OCI-LY3 (cell line): ENCODE measurements at regions not wholly inside any gene's neighbourhood (a gene's known extent, or its start where the extent isn't known, plus 50 kb on each side); places are given as distances from the start of the nearest gene placed in this dataset.

Source experiments
- H2AFZ ChIP-seq: fragments of 200-600, 300-600 bp; shearing (Covaris generic); 2 replicates; pipeline ENCODE4 v1.6.0; 2014; ENCODE audit warnings: antibody characterized with exemption, low read depth, low read length
- H3K27ac ChIP-seq: fragments of 200-600, 300-600 bp; sonication (generic); 2 replicates; pipeline ENCODE4 v1.5.1; 2014; ENCODE audit warnings: mild to moderate bottlenecking, low read length, moderate library complexity, mixed read lengths
- H3K27me3 ChIP-seq: fragments of 200-600, 300-600 bp; sonication (generic); 2 replicates; pipeline ENCODE4 v1.6.1; 2014; ENCODE audit warnings: low read depth, low read length, mixed read lengths
- H3K36me3 ChIP-seq: fragments of 200-600, 300-600 bp; sonication (generic); replicated peaks from 2 replicates; pipeline ENCODE3; 2014; ENCODE audit warnings: low read depth, low read length, mixed read lengths
- H3K4me1 ChIP-seq: fragments of 300-600, 200-600 bp; sonication (generic); 2 replicates; pipeline ENCODE4 v1.6.1; 2014; ENCODE audit warnings: low read length, mixed read lengths
- H3K4me2 ChIP-seq: fragments of 200-600, 300-600 bp; sonication (generic); 2 replicates; pipeline ENCODE4 v1.6.1; 2014; ENCODE audit warnings: low read length, mixed read lengths
- H3K4me3 ChIP-seq: fragments of 300-600, 200-600 bp; sonication (generic); 2 replicates; pipeline ENCODE4 v1.5.1; 2014; ENCODE audit warnings: antibody characterized with exemption, mild to moderate bottlenecking, low read length, moderate library complexity
- H3K79me2 ChIP-seq: fragments of 300-600, 200-600 bp; shearing (Covaris generic); 2 replicates; pipeline ENCODE4 v1.6.1; 2014; ENCODE audit warnings: mild to moderate bottlenecking, low read length, mixed read lengths
- H3K9ac ChIP-seq: fragments of 300-600, 200-600 bp; shearing (Covaris generic); 2 replicates; pipeline ENCODE4 v1.6.0; 2014; ENCODE audit warnings: mild to moderate bottlenecking, low read length, moderate library complexity
- H3K9me3 ChIP-seq: fragments of 200-600, 300-600 bp; shearing (Covaris generic); 2 replicates; pipeline ENCODE4 v1.6.1; 2014; ENCODE audit warnings: low read length, mixed read lengths; ENCODE audit not compliant: insufficient read depth
- H4K20me1 ChIP-seq: fragments of 200-600, 300-600 bp; sonication (generic); 2 replicates; pipeline ENCODE4 v1.6.1; 2016; ENCODE audit warnings: low read length, mixed read lengths; ENCODE audit not compliant: insufficient read depth
- CTCF ChIP-seq: fragments of 200-600, 300-600 bp; sonication (generic); IDR thresholded peaks from 2 replicates; pipeline ENCODE4 v1.5.1; 2014; ENCODE audit warnings: antibody characterized with exemption, low read length, low read depth
- EZH2phosphoT487 ChIP-seq: fragments of 200-600 bp; shearing (Covaris generic); IDR thresholded peaks from 2 replicates; pipeline ENCODE4 v1.6.1; 2018; ENCODE audit warnings: antibody characterized with exemption, mixed run types, low read depth

DNA sequence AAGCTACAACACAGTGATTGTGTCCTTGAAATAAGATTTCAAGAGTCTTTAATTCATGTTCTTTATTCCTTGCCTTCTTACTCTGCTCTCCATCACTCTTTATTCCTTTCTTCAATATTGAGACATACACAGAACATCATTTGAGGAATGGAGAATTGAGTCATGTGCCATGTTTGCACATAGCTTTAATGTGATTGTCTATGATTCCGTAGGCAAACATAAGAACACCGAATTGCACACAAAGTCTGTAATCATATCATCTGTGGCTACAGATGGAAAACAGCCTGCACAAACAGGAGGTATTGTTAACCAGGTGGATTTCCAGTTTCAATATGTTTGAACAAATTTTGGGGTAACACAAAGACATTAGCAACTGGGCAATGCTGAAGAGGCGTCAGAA lies 571.6 kb upstream of the GJE1 start:
- Histone ChIP-seq H2AFZ (no peak overlapping the region), H4K20me1 (no peaks in the 10 kb centered on the region), H3K4me2 (no peak overlapping the region), H3K27me3 (no peaks in the 10 kb centered on the region), H3K4me3 (no peak overlapping the region), H3K9ac (no peak overlapping the region), H3K4me1 (0 out of 2 replicates have a peak, but pooled peaks cover 4% of the 10 kb centered on the region), H3K9me3 (no peaks in the 10 kb centered on the region), H3K79me2 (no peaks in the 10 kb centered on the region), H3K36me3 (no peaks in the 10 kb centered on the region), H3K27ac (no peak overlapping the region)
- TF ChIP-seq EZH2phosphoT487, result no peak
- TF ChIP-seq CTCF, result no peak

- no peaks in the 10 kb centered on the region for H3K79me2 ChIP-seq
- no peaks in the 10 kb centered on the region for H3K36me3 ChIP-seq
- H3K27me3 ChIP-seq, result no peaks in the 10 kb centered on the region
- no peaks in the 10 kb centered on the region; the same call in 1 of the 2 replicates for H3K9me3 ChIP-seq
- no peak overlapping the region for H2AFZ ChIP-seq
- TF ChIP-seq CTCF (no peak), EZH2phosphoT487 (no peak)
- H3K4me2 ChIP-seq, result no peak overlapping the region
- peaks cover 6% of the 10 kb centered on the region for H3K4me1 ChIP-seq
- no peak overlapping the region for H3K9ac ChIP-seq
- H4K20me1 ChIP-seq, result no peaks in the 10 kb centered on the region
- no peak overlapping the region for H3K4me3 ChIP-seq
- H3K27ac ChIP-seq, result no peak overlapping the region
These were observed 580.3 kb upstream of the GJE1 start for GRCh38 chr6:141552463-141552862.

- Histone ChIP-seq H3K4me3 (no peak overlapping the region), H3K9ac (no peak overlapping the region), H3K27me3 (no peaks in the 10 kb centered on the region), H4K20me1 (no peaks in the 10 kb centered on the region), H2AFZ (no peak overlapping the region), H3K4me2 (no peak overlapping the region), H3K36me3 (no peaks in the 10 kb centered on the region), H3K27ac (no peak overlapping the region), H3K79me2 (no peaks in the 10 kb centered on the region), H3K4me1 (peaks cover 6% of the 10 kb centered on the region), H3K9me3 (no peaks in the 10 kb centered on the region; the same call in 1 of the 2 replicates)
- TF ChIP-seq CTCF, result no peak
- TF ChIP-seq EZH2phosphoT487, result no peak
These were observed 580.7 kb upstream of the GJE1 start for GRCh38 chr6:141552031-141552430.

GRCh38 chr6:141551318-141551717 lies 581.4 kb upstream of the GJE1 start:
- H3K9ac ChIP-seq, result no peak overlapping the region
- H3K9me3 ChIP-seq, result no peaks in the 10 kb centered on the region; the same call in 1 of the 2 replicates
- no peak overlapping the region for H3K4me3 ChIP-seq
- no peak overlapping the region for H3K27ac ChIP-seq
- TF ChIP-seq CTCF (no peak), EZH2phosphoT487 (no peak)
- H3K36me3 ChIP-seq, result no peaks in the 10 kb centered on the region
- peaks cover 6% of the 10 kb centered on the region for H3K4me1 ChIP-seq
- H4K20me1 ChIP-seq, result no peaks in the 10 kb centered on the region
- H3K79me2 ChIP-seq, result no peaks in the 10 kb centered on the region
- no peak overlapping the region for H3K4me2 ChIP-seq
- H2AFZ ChIP-seq, result no peak overlapping the region
- H3K27me3 ChIP-seq, result no peaks in the 10 kb centered on the region
